CD8-positive, alpha-beta memory T cell (primary cell): ENCODE measurements at regions not wholly inside any gene's neighbourhood (a gene's known extent, or its start where the extent isn't known, plus 50 kb on each side); places are given as distances from the start of the nearest gene placed in this dataset.

Experiments used
- CTCF ChIA-PET: fragments of 350-600 bp; sonication (Branson Sonifier 250); formaldehyde crosslinking; loops from one replicate; lab custom pipeline; 2021; ENCODE audit warnings: antibody characterized with exemption; lab: Charles Lee
- POLR2A ChIA-PET: fragments of 350-600 bp; sonication (Branson Sonifier 250); formaldehyde crosslinking; loops from one replicate; lab custom pipeline; 2021; ENCODE audit warnings: antibody characterized with exemption; lab: Charles Lee
- DNase-seq, 5 donors: peaks; one replicate each; pipeline versions ENCODE4 v3.0.0 to v3.0.0-alpha.2; 2020 to 2022; ENCODE audit warnings: mixed read lengths in 1 of 5
- H3K27ac ChIP-seq: one replicate; pipeline ENCODE4 v1.7.0; 2013; ENCODE audit warnings: low read depth, mild to moderate bottlenecking, low read length, moderate library complexity
- H3K27me3 ChIP-seq: 2 replicates; pipeline ENCODE4 v1.7.0; 2013; ENCODE audit warnings: low read length, mild to moderate bottlenecking; ENCODE audit not compliant: insufficient read depth, poor library complexity, severe bottlenecking
- H3K36me3 ChIP-seq: 2 replicates; pipeline ENCODE4 v1.7.0; 2013; ENCODE audit warnings: mild to moderate bottlenecking, low read length, moderate library complexity; ENCODE audit not compliant: insufficient read depth
- H3K4me1 ChIP-seq: 2 replicates; pipeline ENCODE4 v1.7.0; 2013; ENCODE audit warnings: mild to moderate bottlenecking, low read length, moderate library complexity; ENCODE audit not compliant: insufficient read depth
- H3K4me3 ChIP-seq: 2 replicates; pipeline ENCODE4 v1.7.0; 2013; ENCODE audit warnings: mild to moderate bottlenecking, low read length
- H3K9me3 ChIP-seq: 2 replicates; pipeline ENCODE4 v1.7.0; 2013; ENCODE audit warnings: mild to moderate bottlenecking, low read length
- H3K27ac Mint-ChIP-seq, 8 donors: one replicate each; pipeline ENCODE4 v1.8.0; 2020 to 2021; ENCODE audit warnings: mixed read lengths in 8 of 8, mild to moderate bottlenecking in 6 of 8, inconsistent platforms in 3 of 8, moderate library complexity in 3 of 8
- H3K27me3 Mint-ChIP-seq, 2 donors: one replicate each; pipeline ENCODE4 v1.8.0; 2020 to 2021; ENCODE audit warnings: mixed read lengths in 2 of 2, mild to moderate bottlenecking in 1 of 2, moderate library complexity in 1 of 2
- H3K36me3 Mint-ChIP-seq, 3 donors: one replicate each; pipeline ENCODE4 v1.8.0; 2020 to 2021; ENCODE audit warnings: mixed read lengths in 3 of 3, inconsistent platforms in 1 of 3, mild to moderate bottlenecking in 1 of 3
- H3K4me1 Mint-ChIP-seq, 3 donors: one replicate each; pipeline ENCODE4 v1.8.0; 2020 to 2021; ENCODE audit warnings: mixed read lengths in 3 of 3, inconsistent platforms in 1 of 3, mild to moderate bottlenecking in 1 of 3
- H3K4me3 Mint-ChIP-seq, 7 donors: one replicate each; pipeline ENCODE4 v1.8.0; 2020 to 2021; ENCODE audit warnings: mixed read lengths in 7 of 7, mild to moderate bottlenecking in 6 of 7, moderate library complexity in 4 of 7, inconsistent platforms in 2 of 7
- H3K9me3 Mint-ChIP-seq, 5 donors: one replicate each; pipeline ENCODE4 v1.8.0; 2020 to 2022; ENCODE audit warnings: mixed read lengths in 5 of 5, mild to moderate bottlenecking in 3 of 5, moderate library complexity in 2 of 5, inconsistent platforms in 1 of 5

DNA sequence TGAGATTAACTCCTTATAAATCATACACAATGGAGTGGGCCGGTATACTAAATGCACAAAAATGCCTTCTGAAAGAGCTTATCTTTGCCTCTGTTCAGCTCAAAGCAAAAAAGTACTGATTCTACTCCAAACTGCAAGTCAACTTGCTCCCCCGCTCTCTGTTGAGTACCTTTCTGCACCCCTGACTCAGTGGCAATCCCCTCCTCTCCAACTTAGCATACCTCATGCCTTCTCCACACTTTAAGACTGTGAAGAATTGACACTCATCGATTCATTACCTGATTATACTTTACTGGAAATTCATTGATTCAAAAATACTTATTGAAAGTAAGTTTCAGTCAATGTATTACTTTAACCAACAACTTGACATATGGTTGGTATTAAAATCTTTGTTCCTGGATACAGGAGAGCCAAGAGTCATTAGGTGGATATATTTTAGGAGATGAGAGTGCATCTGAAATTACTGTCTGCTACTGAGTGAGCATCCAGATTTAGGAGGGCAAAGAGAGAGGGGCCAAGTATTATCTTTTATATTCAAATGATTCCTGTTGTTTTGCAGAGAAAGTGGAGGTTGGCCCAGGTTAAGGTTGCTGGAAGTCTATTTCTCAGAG lies 187.7 kb downstream of the ICOS start:
- CTCF ChIA-PET, result no interaction called here
- no peaks in the 10 kb centered on the region for H3K9me3 Mint-ChIP-seq
- Histone ChIP-seq H3K36me3 (no peaks in the 10 kb centered on the region), H3K27me3 (no peaks in the 10 kb centered on the region), H3K4me3 (no peak overlapping the region), H3K27ac (no peak overlapping the region), H3K9me3 (no peaks in the 10 kb centered on the region), H3K4me1 (no peaks in the 10 kb centered on the region)
- H3K4me3 Mint-ChIP-seq, result no peak overlapping the region
- H3K27me3 Mint-ChIP-seq, result peaks cover 6 to 25% of the 10 kb centered on the region in 2 donors
- no peak for DNase-seq
- POLR2A ChIA-PET, result no interaction called here
- no peak overlapping the region for H3K27ac Mint-ChIP-seq
- H3K4me1 Mint-ChIP-seq, result no peaks in the 10 kb centered on the region
- H3K36me3 Mint-ChIP-seq, result no peaks in the 10 kb centered on the region

DNA sequence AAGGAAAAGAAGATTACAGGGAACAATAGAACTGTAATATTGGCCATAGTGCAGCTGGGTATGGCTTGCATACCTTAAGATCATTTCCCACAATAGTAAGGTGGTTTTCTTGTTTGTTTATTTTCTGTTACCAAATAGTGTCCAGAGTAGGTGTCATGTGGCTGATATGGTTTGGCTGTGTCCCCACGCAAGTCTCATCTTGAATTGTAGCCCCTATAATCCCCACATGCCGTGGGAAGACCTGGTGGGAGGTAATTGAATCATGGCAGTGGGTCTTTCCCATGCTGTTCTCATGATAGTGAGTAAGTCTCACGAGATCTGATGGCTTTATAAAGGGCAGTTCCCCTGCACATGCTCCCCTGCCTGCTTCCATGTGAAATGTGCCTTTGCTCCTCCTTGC lies 190.1 kb downstream of the ICOS start:
- H3K4me3 ChIP-seq, result no peak overlapping the region
- H3K27me3 Mint-ChIP-seq, result peaks cover 4 to 33% of the 10 kb centered on the region in 2 donors
- no peaks in the 10 kb centered on the region for H3K9me3 Mint-ChIP-seq
- H3K4me3 Mint-ChIP-seq, result no peak overlapping the region
- POLR2A ChIA-PET, result no interaction called here
- H3K27ac Mint-ChIP-seq, result no peak overlapping the region
- CTCF ChIA-PET, result interaction anchor here (1.2 kb wide), 1 partner anchor 19 kb away, joined by 3 read pairs; no protein-coding TSS in a partner anchor
- no peaks in the 10 kb centered on the region for H3K27me3 ChIP-seq
- no peaks in the 10 kb centered on the region for H3K9me3 ChIP-seq
- no peak overlapping the region for H3K27ac ChIP-seq
- no peaks in the 10 kb centered on the region for H3K36me3 Mint-ChIP-seq
- no peak for DNase-seq
- H3K4me1 Mint-ChIP-seq, result no peaks in the 10 kb centered on the region
- H3K4me1 ChIP-seq, result no peaks in the 10 kb centered on the region
- H3K36me3 ChIP-seq, result no peaks in the 10 kb centered on the region

DNA sequence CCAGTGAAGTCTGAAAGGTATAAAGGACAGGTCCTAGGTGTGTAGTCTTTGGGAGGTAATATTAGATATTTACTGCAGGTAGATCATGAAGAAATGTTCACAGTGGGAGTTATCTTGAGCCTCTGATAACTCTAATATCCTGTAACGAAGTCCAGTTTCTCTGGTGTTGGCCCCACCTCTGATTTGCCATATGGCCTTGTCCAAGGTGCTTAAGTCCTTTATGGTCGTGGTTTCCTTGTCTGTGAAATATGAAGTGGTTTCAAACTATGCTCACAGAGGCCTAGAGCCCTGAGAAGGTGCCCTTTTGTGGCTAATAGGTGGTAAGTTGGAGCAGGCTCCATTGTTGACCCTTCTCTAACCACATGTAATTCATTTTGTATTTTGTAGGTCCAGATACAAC lies 190.7 kb downstream of the ICOS start:
- Histone ChIP-seq H3K9me3 (no peaks in the 10 kb centered on the region), H3K27me3 (no peaks in the 10 kb centered on the region), H3K27ac (no peak overlapping the region), H3K36me3 (no peaks in the 10 kb centered on the region), H3K4me1 (no peaks in the 10 kb centered on the region), H3K4me3 (no peak overlapping the region)
- no peak overlapping the region for H3K4me3 Mint-ChIP-seq
- no peak for DNase-seq
- no peak overlapping the region for H3K27ac Mint-ChIP-seq
- no peaks in the 10 kb centered on the region for H3K9me3 Mint-ChIP-seq
- peaks cover 3 to 31% of the 10 kb centered on the region in 2 donors for H3K27me3 Mint-ChIP-seq
- ChIA-PET CTCF (interaction anchor here (1.0 to 1.2 kb wide), 2 partner anchors 17 to 18 kb away, joined by 3 read pairs; no protein-coding TSS in a partner anchor), POLR2A (no interaction called here)
- H3K36me3 Mint-ChIP-seq, result no peaks in the 10 kb centered on the region
- no peaks in the 10 kb centered on the region for H3K4me1 Mint-ChIP-seq

GRCh38 chr2:204129591-204130294 lies 193.2 kb downstream of the ICOS start:
- Mint-ChIP-seq H3K9me3 (no peaks in the 10 kb centered on the region), H3K4me3 (no peak overlapping the region), H3K36me3 (no peaks in the 10 kb centered on the region), H3K27me3 (peaks cover 0 to 22% of the 10 kb centered on the region in 2 donors), H3K4me1 (no peaks in the 10 kb centered on the region), H3K27ac (no peak overlapping the region)
- no peak for DNase-seq
- Histone ChIP-seq H3K27ac (no peak overlapping the region), H3K4me1 (no peaks in the 10 kb centered on the region), H3K27me3 (no peaks in the 10 kb centered on the region), H3K36me3 (no peaks in the 10 kb centered on the region), H3K4me3 (no peak overlapping the region), H3K9me3 (no peaks in the 10 kb centered on the region)
- ChIA-PET POLR2A (no interaction called here), CTCF (no interaction called here)

DNA sequence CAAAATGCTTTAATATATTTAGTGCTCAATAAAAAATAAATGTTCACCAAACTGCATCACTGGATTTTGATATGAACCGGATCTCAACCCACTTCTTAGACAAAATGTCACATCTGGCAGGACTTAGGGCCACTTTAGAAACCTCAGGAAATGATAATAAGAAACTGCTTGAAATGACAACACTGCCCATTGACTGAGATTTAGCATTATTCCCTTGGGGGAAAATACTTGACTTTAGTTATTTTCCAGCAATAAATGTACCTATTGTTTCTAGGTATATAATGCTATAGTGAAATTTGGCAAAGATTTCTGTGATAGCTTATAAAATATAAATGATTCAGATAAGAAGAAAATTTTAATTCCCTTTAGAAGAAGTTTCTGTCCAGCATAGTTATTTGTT lies 195.1 kb downstream of the ICOS start:
- no peaks in the 10 kb centered on the region for H3K4me1 Mint-ChIP-seq
- no peaks in the 10 kb centered on the region for H3K36me3 ChIP-seq
- H3K9me3 Mint-ChIP-seq, result peaks cover 0 to 2% (median 0%) of the 10 kb centered on the region in 5 donors
- H3K27ac Mint-ChIP-seq, result no peak overlapping the region
- peaks cover 0 to 27% of the 10 kb centered on the region in 2 donors for H3K27me3 Mint-ChIP-seq
- H3K36me3 Mint-ChIP-seq, result no peaks in the 10 kb centered on the region
- H3K9me3 ChIP-seq, result no peaks in the 10 kb centered on the region
- no peak for DNase-seq
- CTCF ChIA-PET, result no interaction called here
- H3K4me3 Mint-ChIP-seq, result no peak overlapping the region
- POLR2A ChIA-PET, result no interaction called here
- H3K4me1 ChIP-seq, result no peaks in the 10 kb centered on the region
- H3K27me3 ChIP-seq, result no peaks in the 10 kb centered on the region
- H3K27ac ChIP-seq, result no peak overlapping the region
- no peak overlapping the region for H3K4me3 ChIP-seq

- H3K4me1 Mint-ChIP-seq, result no peaks in the 10 kb centered on the region
- Histone ChIP-seq H3K9me3 (no peaks in the 10 kb centered on the region), H3K36me3 (no peaks in the 10 kb centered on the region), H3K27me3 (no peaks in the 10 kb centered on the region), H3K4me3 (no peak overlapping the region), H3K4me1 (no peaks in the 10 kb centered on the region), H3K27ac (no peak overlapping the region)
- ChIA-PET POLR2A (no interaction called here), CTCF (no interaction called here)
- no peak for DNase-seq
- H3K4me3 Mint-ChIP-seq, result no peak overlapping the region
- no peaks in the 10 kb centered on the region for H3K36me3 Mint-ChIP-seq
- H3K27me3 Mint-ChIP-seq, result peaks cover 1 to 21% of the 10 kb centered on the region in 2 donors
- H3K27ac Mint-ChIP-seq, result no peak overlapping the region
- peaks cover 0 to 2% (median 0%) of the 10 kb centered on the region in 5 donors for H3K9me3 Mint-ChIP-seq
These were observed 196.9 kb downstream of the ICOS start for GRCh38 chr2:204133476-204133875.

GRCh38 chr2:204134421-204134820 lies 197.9 kb downstream of the ICOS start:
- no peaks in the 10 kb centered on the region for H3K36me3 ChIP-seq
- H3K4me1 Mint-ChIP-seq, result no peaks in the 10 kb centered on the region
- POLR2A ChIA-PET, result interaction anchor here (0.7 kb wide), 1 partner anchor 1635 kb away, joined by 4 read pairs; no protein-coding TSS in a partner anchor

DNA sequence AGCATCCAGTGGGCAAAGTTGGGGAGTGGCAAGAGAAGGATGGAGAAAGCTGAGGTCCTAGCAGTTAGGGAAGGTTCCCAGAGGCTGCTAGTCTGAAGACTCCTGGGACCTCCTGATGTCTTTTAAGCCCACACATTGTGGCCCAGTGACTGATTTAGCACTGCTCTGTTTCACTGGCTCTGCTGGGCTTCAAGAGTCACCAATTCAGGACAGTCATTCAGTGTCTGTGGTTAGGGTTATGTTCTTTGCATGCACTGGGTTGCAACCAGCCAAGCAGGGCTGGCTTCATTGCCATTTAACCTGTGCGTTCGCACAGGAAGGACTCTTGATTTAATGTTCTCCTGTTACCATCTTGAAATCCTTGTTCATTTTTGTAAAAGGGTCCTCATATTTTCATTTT lies 199.2 kb downstream of the ICOS start:
- peaks cover 0 to 2% (median 0%) of the 10 kb centered on the region in 5 donors for H3K9me3 Mint-ChIP-seq
- Histone ChIP-seq H3K36me3 (no peaks in the 10 kb centered on the region), H3K9me3 (no peaks in the 10 kb centered on the region), H3K27me3 (no peaks in the 10 kb centered on the region), H3K4me3 (no peak overlapping the region), H3K4me1 (no peaks in the 10 kb centered on the region), H3K27ac (no peak overlapping the region)
- CTCF ChIA-PET, result interaction anchor here (1.9 kb wide), 1 partner anchor 9 kb away, joined by 5 read pairs; no protein-coding TSS in a partner anchor
- H3K4me3 Mint-ChIP-seq, result no peak overlapping the region
- H3K36me3 Mint-ChIP-seq, result no peaks in the 10 kb centered on the region
- H3K27me3 Mint-ChIP-seq, result peaks cover 1 to 17% of the 10 kb centered on the region in 2 donors
- POLR2A ChIA-PET, result no interaction called here
- no peaks in the 10 kb centered on the region for H3K4me1 Mint-ChIP-seq
- no peak for DNase-seq
- H3K27ac Mint-ChIP-seq, result no peak overlapping the region

More at GRCh38 chr2:204134421-204134820, 197.9 kb downstream of the ICOS start:
- Mint-ChIP-seq H3K9me3 (peaks cover 0 to 2% (median 0%) of the 10 kb centered on the region in 5 donors), H3K27me3 (peaks cover 1 to 20% of the 10 kb centered on the region in 2 donors), H3K27ac (no peak overlapping the region), H3K36me3 (no peaks in the 10 kb centered on the region), H3K4me3 (no peak overlapping the region)
- Histone ChIP-seq H3K27ac (no peak overlapping the region), H3K4me3 (no peak overlapping the region), H3K4me1 (no peaks in the 10 kb centered on the region), H3K9me3 (no peaks in the 10 kb centered on the region), H3K27me3 (no peaks in the 10 kb centered on the region)
- CTCF ChIA-PET, result interaction anchor here (1.9 kb wide), 1 partner anchor 10 kb away, joined by 5 read pairs; no protein-coding TSS in a partner anchor
- DNase-seq, result no peak
